H1 (cell line): ENCODE measurements at regions not wholly inside any gene's neighbourhood (a gene's known extent, or its start where the extent isn't known, plus 50 kb on each side); places are given as distances from the start of the nearest gene placed in this dataset.

Experiments used
- CTCF ChIA-PET: fragments of 300-600 bp; sonication (Branson Sonifier 250); formaldehyde crosslinking; loops from one replicate; lab custom pipeline; 2021; ENCODE audit not compliant: partially characterized antibody; lab: Charles Lee
- POLR2A ChIA-PET: fragments of 300-600 bp; sonication (Branson Sonifier 250); formaldehyde crosslinking; loops from one replicate; lab custom pipeline; 2021; ENCODE audit warnings: inconsistent platforms; ENCODE audit not compliant: partially characterized antibody; lab: Charles Lee
- DNase-seq, 2 experiments: peaks; one replicate each; pipeline versions ENCODE4 v3.0.0 to v3.0.0-alpha.2; 2010 to 2022; ENCODE audit warnings: low spot score in 2 of 2, low read depth in 1 of 2, mixed read lengths in 1 of 2
- FAIRE-seq: peaks from 2 replicates; lab custom pipeline; 2011; peaks lifted over from hg19 to GRCh38; lab: Jason Lieb, UNC
- H2AFZ ChIP-seq: 2 replicates; pipeline ENCODE4 v1.8.1; 2012; ENCODE audit warnings: low read length, inconsistent platforms
- H2AK5ac ChIP-seq: 2 replicates; pipeline ENCODE4 v1.6.1; 2013; ENCODE audit warnings: low read depth, low read length
- H2BK120ac ChIP-seq: replicated peaks from 2 replicates; pipeline ENCODE3; 2013; ENCODE audit warnings: low read depth, low read length, inconsistent platforms
- H2BK12ac ChIP-seq: 2 replicates; pipeline ENCODE4 v1.6.1; 2013; ENCODE audit warnings: low read depth, low read length
- H2BK15ac ChIP-seq: 2 replicates; pipeline ENCODE4 v1.6.1; 2013; ENCODE audit warnings: low read length
- H2BK20ac ChIP-seq: 2 replicates; pipeline ENCODE4 v1.6.1; 2013; ENCODE audit warnings: low read length
- H2BK5ac ChIP-seq: 2 replicates; pipeline ENCODE4 v1.6.1; 2013; ENCODE audit warnings: low read depth, low read length
- H3K14ac ChIP-seq: 2 replicates; pipeline ENCODE4 v1.6.1; 2013; ENCODE audit warnings: inconsistent platforms; ENCODE audit not compliant: insufficient read length
- H3K18ac ChIP-seq: 2 replicates; pipeline ENCODE4 v1.6.1; 2013; ENCODE audit warnings: low read length; ENCODE audit errors: extremely low read depth
- H3K23ac ChIP-seq: 2 replicates; pipeline ENCODE4 v1.6.1; 2013; ENCODE audit warnings: inconsistent platforms; ENCODE audit not compliant: insufficient read length
- H3K23me2 ChIP-seq: 2 replicates; pipeline ENCODE4 v1.6.1; 2013; ENCODE audit warnings: low read depth, low read length
- H3K27ac ChIP-seq: 2 replicates; pipeline ENCODE4 v1.6.1; 2011; ENCODE audit warnings: low read depth, low read length, inconsistent platforms
- H3K27me3 ChIP-seq, 4 experiments: replicated peaks in 1 of 4; 1 replicate in 1 of 4; 2 replicates in 3 of 4; pipeline versions ENCODE4 v1.6.1 to v1.8.1; 2011 to 2013; ENCODE audit warnings: low read length in 3 of 4, mild to moderate bottlenecking in 3 of 4, inconsistent platforms in 2 of 4, mixed read lengths in 2 of 4, moderate library complexity in 1 of 4; ENCODE audit not compliant: control insufficient read depth in 3 of 4, insufficient read depth in 3 of 4; ENCODE audit errors: extremely low read depth in 1 of 4
- H3K36me3 ChIP-seq, 4 experiments: 2 replicates each; pipeline versions ENCODE4 v1.6.1 to v1.8.1; 2011 to 2013; ENCODE audit warnings: mild to moderate bottlenecking in 4 of 4, low read length in 3 of 4, moderate library complexity in 2 of 4, control low read depth in 1 of 4, inconsistent platforms in 1 of 4; ENCODE audit not compliant: insufficient read depth in 4 of 4, control insufficient read depth in 2 of 4
- H3K4ac ChIP-seq: replicated peaks from 2 replicates; pipeline ENCODE3; 2013; ENCODE audit warnings: low read length, low read depth, mixed read lengths, inconsistent platforms; ENCODE audit not compliant: insufficient read length
- H3K4me1 ChIP-seq, 4 experiments: replicated peaks in 1 of 4; 1 replicate in 1 of 4; 2 replicates in 3 of 4; pipeline versions ENCODE4 v1.6.1 to v1.8.1; 2011 to 2013; ENCODE audit warnings: low read length in 3 of 4, inconsistent platforms in 2 of 4, mixed read lengths in 1 of 4; ENCODE audit not compliant: insufficient read depth in 4 of 4, control insufficient read depth in 3 of 4
- H3K4me2 ChIP-seq, 2 experiments: 2 replicates each; pipeline versions ENCODE4 v1.6.1 to v1.8.1; 2011 to 2013; ENCODE audit warnings: low read depth in 2 of 2, low read length in 2 of 2, control low read depth in 1 of 2, inconsistent platforms in 1 of 2, mild to moderate bottlenecking in 1 of 2; ENCODE audit not compliant: insufficient read depth in 1 of 2
- H3K4me3 ChIP-seq, 4 experiments: fragments of 200-600, 300-600 bp in 1 of 4; sonication (generic), shearing (Covaris generic), sonication (Bioruptor Twin) in 1 of 4; 2 replicates each; pipeline versions ENCODE4 v1.5.1 to v1.8.1; 2011 to 2016; ENCODE audit warnings: low read length in 4 of 4, low read depth in 3 of 4, control low read depth in 2 of 4, inconsistent platforms in 2 of 4, mild to moderate bottlenecking in 2 of 4, mixed read lengths in 1 of 4, moderate library complexity in 1 of 4; ENCODE audit not compliant: insufficient read depth in 2 of 4; ENCODE audit errors: extremely low read depth in 1 of 4
- H3K56ac ChIP-seq: replicated peaks from 2 replicates; pipeline ENCODE3; 2013; ENCODE audit warnings: low read depth, mild to moderate bottlenecking, mixed read lengths, low read length, inconsistent platforms; ENCODE audit not compliant: insufficient read length
- H3K79me1 ChIP-seq: 2 replicates; pipeline ENCODE4 v1.6.1; 2013; ENCODE audit warnings: low read depth, low read length, control low read depth
- H3K79me2 ChIP-seq, 2 experiments: 2 replicates each; pipeline versions ENCODE4 v1.6.1 to v1.8.1; 2012 to 2013; ENCODE audit warnings: low read length in 2 of 2, mild to moderate bottlenecking in 2 of 2, inconsistent platforms in 1 of 2; ENCODE audit not compliant: insufficient read depth in 2 of 2, control insufficient read depth in 1 of 2
- H3K9ac ChIP-seq, 4 experiments: replicated peaks in 1 of 4; 1 replicate in 1 of 4; 2 replicates in 3 of 4; pipeline versions ENCODE4 v1.6.1 to v1.8.1; 2011 to 2013; ENCODE audit warnings: low read depth in 3 of 4, low read length in 3 of 4, control low read depth in 2 of 4, mild to moderate bottlenecking in 2 of 4, moderate library complexity in 2 of 4, inconsistent platforms in 1 of 4; ENCODE audit errors: extremely low read depth in 1 of 4
- H3K9me3 ChIP-seq, 2 experiments: 2 replicates each; pipeline versions ENCODE4 v1.6.1 to v1.8.1; 2012 to 2013; ENCODE audit warnings: mild to moderate bottlenecking in 2 of 2, moderate library complexity in 2 of 2, control low read depth in 1 of 2, inconsistent platforms in 1 of 2, low read depth in 1 of 2, low read length in 1 of 2, mixed read lengths in 1 of 2; ENCODE audit not compliant: insufficient read depth in 2 of 2
- H4K20me1 ChIP-seq, 2 experiments: replicated peaks in 1 of 2; 2 replicates each; pipeline versions ENCODE3 to v1.8.1; 2011 to 2013; ENCODE audit warnings: inconsistent platforms in 2 of 2, low read length in 2 of 2, mild to moderate bottlenecking in 1 of 2; ENCODE audit not compliant: insufficient read depth in 2 of 2, control insufficient read depth in 1 of 2
- H4K5ac ChIP-seq: 2 replicates; pipeline ENCODE4 v1.6.1; 2013; ENCODE audit warnings: low read length, low read depth, mixed read lengths, inconsistent platforms; ENCODE audit not compliant: insufficient read length
- H4K8ac ChIP-seq: 2 replicates; pipeline ENCODE4 v1.8.0; 2013; ENCODE audit warnings: mild to moderate bottlenecking, moderate library complexity, low read length, inconsistent platforms; ENCODE audit not compliant: insufficient read depth; ENCODE audit errors: extremely low read depth
- H4K91ac ChIP-seq: replicated peaks from 2 replicates; pipeline ENCODE3; 2013; ENCODE audit warnings: low read length, mixed read lengths, inconsistent platforms; ENCODE audit not compliant: insufficient read length
- BRCA1 ChIP-seq: IDR thresholded peaks from 2 replicates; pipeline ENCODE4 v1.6.1; 2012; ENCODE audit warnings: low read depth, low read length, improper control_type of control experiment
- EZH2 ChIP-seq: fragments of 200-600 bp; sonication (generic); IDR thresholded peaks from 2 replicates; pipeline ENCODE4 v1.7.1; 2012; ENCODE audit warnings: low read depth, mild to moderate bottlenecking, moderate library complexity, low read length, inconsistent platforms; ENCODE audit not compliant: severe bottlenecking
- FOSL1 ChIP-seq: IDR thresholded peaks from 2 replicates; pipeline ENCODE4 v1.6.1; 2011; ENCODE audit warnings: mild to moderate bottlenecking, low read depth, low read length, moderate library complexity; ENCODE audit not compliant: insufficient read depth
- GABPA ChIP-seq: IDR thresholded peaks from 2 replicates; pipeline ENCODE4 v1.6.1; 2011; ENCODE audit warnings: mild to moderate bottlenecking, low read length, moderate library complexity, borderline replicate concordance; ENCODE audit not compliant: insufficient read depth
- HDAC6 ChIP-seq: IDR thresholded peaks from one replicate; pipeline ENCODE4 v1.7.1; 2012; ENCODE audit warnings: low read depth, mild to moderate bottlenecking, inconsistent platforms, low read length, moderate library complexity
- KDM4A ChIP-seq: IDR thresholded peaks from one replicate; pipeline ENCODE4 v1.7.1; 2012; ENCODE audit warnings: low read depth, mild to moderate bottlenecking, moderate library complexity, low read length, inconsistent platforms; ENCODE audit not compliant: severe bottlenecking
- KDM5A ChIP-seq: fragments of 200-600 bp; IDR thresholded peaks from 2 replicates; pipeline ENCODE4 v1.7.1; 2012; ENCODE audit warnings: mild to moderate bottlenecking, low read length, inconsistent platforms, mixed read lengths
- NANOG ChIP-seq: IDR thresholded peaks from 2 replicates; pipeline ENCODE4 v1.6.1; 2011; ENCODE audit warnings: low read length, low read depth, mild to moderate bottlenecking, inconsistent platforms; ENCODE audit not compliant: insufficient read depth, poor library complexity, severe bottlenecking
- POU5F1 ChIP-seq: IDR thresholded peaks from 2 replicates; pipeline ENCODE4 v1.6.1; 2011; ENCODE audit warnings: low read depth, mild to moderate bottlenecking, low read length, moderate library complexity
- RAD21 ChIP-seq, 2 experiments: IDR thresholded peaks in 1 of 2; conservative IDR thresholded peaks in 1 of 2; 2 replicates each; pipeline ENCODE4 v1.6.1; 2011; ENCODE audit warnings: low read depth in 2 of 2, low read length in 2 of 2, improper control_type of control experiment in 1 of 2, inconsistent platforms in 1 of 2, mild to moderate bottlenecking in 1 of 2, moderate library complexity in 1 of 2
- RBBP5 ChIP-seq: IDR thresholded peaks from 2 replicates; pipeline ENCODE4 v1.7.1; 2012; ENCODE audit warnings: low read depth, mild to moderate bottlenecking, inconsistent platforms, low read length, moderate library complexity, borderline replicate concordance
- SP2 ChIP-seq: IDR thresholded peaks from 2 replicates; pipeline ENCODE4 v1.6.1; 2012; ENCODE audit warnings: mild to moderate bottlenecking, low read length, inconsistent platforms
- TEAD4 ChIP-seq: IDR thresholded peaks from 2 replicates; pipeline ENCODE4 v1.6.1; 2012; ENCODE audit warnings: low read depth, low read length, inconsistent platforms, mixed read lengths
- WGBS, 2 experiments: shearing (Covaris generic) in 1 of 2; methylation state at CpG; one replicate each; pipeline versions ENCODE4 v1.1.6 to v1.1.7; 2013 to 2015; ENCODE audit warnings: low lambda C conversion rate in 2 of 2, mixed read lengths in 2 of 2, inconsistent platforms in 1 of 2, low coverage in 1 of 2, missing lambda C conversion rate in 1 of 2; ENCODE audit not compliant: insufficient replicate concordance in 2 of 2, insufficient coverage in 1 of 2, insufficient read length in 1 of 2; ENCODE audit errors: extremely low coverage in 1 of 2, missing lambda C conversion rate in 1 of 2; 5-methylcytosine and 5-hydroxymethylcytosine counted together

DNA sequence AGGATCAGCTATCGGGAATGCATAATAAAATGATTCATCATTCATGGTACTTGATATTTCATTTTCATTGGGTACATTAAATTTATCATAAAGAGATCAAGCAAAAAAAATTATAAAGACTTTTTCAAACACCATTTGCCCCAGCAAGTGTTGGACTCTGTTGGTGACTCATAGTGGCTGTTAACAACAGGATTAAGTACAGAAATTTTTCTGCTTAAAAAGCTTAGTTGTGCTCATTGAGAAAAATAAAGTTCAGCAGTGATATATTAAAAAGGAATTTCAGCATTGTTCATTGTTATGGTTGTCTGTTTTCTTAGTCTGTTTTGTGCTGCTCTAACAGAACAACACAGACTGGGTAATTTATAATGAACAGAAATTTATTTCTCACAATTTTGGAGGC is 86.2 kb upstream of the PCDH10 start:
- no peak overlapping the region for H3K23ac ChIP-seq
- no peak overlapping the region for H3K27ac ChIP-seq
- 92% methylated on average over 1 of the region's 1 CpG; no CpG with 5 or more reads in 1 of the 2 experiments for WGBS, 2 experiments
- H3K36me3 ChIP-seq: no peaks in the 10 kb centered on the region
- H3K23me2 ChIP-seq: no peaks in the 10 kb centered on the region
- H4K20me1 ChIP-seq: no peaks in the 10 kb centered on the region
- POLR2A ChIA-PET: no interaction called here
- H2BK20ac ChIP-seq: no peak overlapping the region
- no peak overlapping the region for H3K56ac ChIP-seq
- H3K9me3 ChIP-seq: no peaks in the 10 kb centered on the region
- FAIRE-seq (no peak), DNase-seq (no peak)
- H3K18ac ChIP-seq: no peak overlapping the region
- no peak overlapping the region for H3K14ac ChIP-seq
- H2BK120ac ChIP-seq: no peak overlapping the region
- H3K79me1 ChIP-seq: no peaks in the 10 kb centered on the region
- no peak overlapping the region for H3K4me3 ChIP-seq
- H4K8ac ChIP-seq: no peak overlapping the region
- H2BK5ac ChIP-seq: no peak overlapping the region
- no peak overlapping the region for H2AK5ac ChIP-seq
- no peaks in the 10 kb centered on the region for H3K79me2 ChIP-seq
- H3K9ac ChIP-seq: no peak overlapping the region
- H3K4ac ChIP-seq: no peak overlapping the region
- H4K5ac ChIP-seq: no peak overlapping the region
- no peak overlapping the region for H2BK15ac ChIP-seq
- H3K4me2 ChIP-seq: no peak overlapping the region
- no peak overlapping the region for H2AFZ ChIP-seq
- H4K91ac ChIP-seq: no peak overlapping the region
- no peaks in the 10 kb centered on the region for H3K4me1 ChIP-seq
- no peak overlapping the region for H2BK12ac ChIP-seq
- no peaks in the 10 kb centered on the region for H3K27me3 ChIP-seq
- CTCF ChIA-PET: no interaction called here
- TF ChIP-seq EZH2: no peak
- no peak for TF ChIP-seq HDAC6
- TF ChIP-seq FOSL1: no peak
- TF ChIP-seq GABPA: no peak
- TF ChIP-seq KDM5A: no peak
- TF ChIP-seq SP2: no peak
- no peak for TF ChIP-seq RAD21 (IDR thresholded peaks at IDR 0.05 in 1 of 2, conservative IDR thresholded peaks at IDR 0.05 in 1 of 2; ENCODE audit: low read depth in 2 of 2, low read length in 2 of 2)
- no peak for TF ChIP-seq RBBP5
- TF ChIP-seq TEAD4: no peak
- no peak for TF ChIP-seq KDM4A
- TF ChIP-seq BRCA1: no peak
- no peak for TF ChIP-seq NANOG
- TF ChIP-seq POU5F1: no peak
